ENCODE measurements at regions not wholly inside any gene's neighbourhood (a gene's known extent, or its start where the extent isn't known, plus 50 kb on each side); places are given as distances from the start of the nearest gene placed in this dataset.

GRCh38 chr1:4924356-4924755, 269.9 kb downstream of the AJAP1 start:
- no peak for TF ChIP-seq CTCF (IDR thresholded peaks at IDR 0.05)
- TF ChIP-seq EZH2 (IDR thresholded peaks at IDR 0.05; ENCODE audit: borderline replicate concordance, insufficient read depth, low read depth, low read length, poor library complexity, severe bottlenecking) = no peak
